ENCODE measurements at regions not wholly inside any gene's neighbourhood (a gene's known extent, or its start where the extent isn't known, plus 50 kb on each side); places are given as distances from the start of the nearest gene placed in this dataset.

GRCh38 chr1:213425376-213426030 is 374.5 kb downstream of the RPS6KC1 start:
- no peaks in the 10 kb centered on the region for H3K36me3 ChIP-seq (ENCODE audit: insufficient read depth, low read length)
- peaks cover 0 to 9% of the 10 kb centered on the region in 2 experiments for H3K9me3 ChIP-seq (ENCODE audit: control insufficient read depth in 1 of 2, insufficient read depth in 1 of 2, low read length in 2 of 2)
- H3K4me1 ChIP-seq (ENCODE audit: insufficient read depth, low read length) = no peaks in the 10 kb centered on the region
- ChIA-PET POLR2A (no interaction called here), CTCF (no interaction called here)
- no peak overlapping the region for H3K4me3 ChIP-seq (ENCODE audit: low read length)
- no peak overlapping the region for H3K27ac Mint-ChIP-seq
- intact Hi-C loops (cut with DNase I, micrococcal nuclease) = no loop called here
- no peaks in the 10 kb centered on the region for H3K4me1 Mint-ChIP-seq (ENCODE audit: low read depth)
- H3K4me3 Mint-ChIP-seq = no peak overlapping the region
- H3K27me3 Mint-ChIP-seq = peaks cover 8% of the 10 kb centered on the region
- H3K9me3 Mint-ChIP-seq = no peaks in the 10 kb centered on the region
- no peaks in the 10 kb centered on the region for H3K27me3 ChIP-seq (ENCODE audit: control insufficient read depth in 1 of 2, insufficient read depth in 2 of 2, low read length in 2 of 2)
- DNase-seq (no peak), ATAC-seq (ENCODE audit: poor library complexity) (no peak)
- TF ChIP-seq, protein P1, sequence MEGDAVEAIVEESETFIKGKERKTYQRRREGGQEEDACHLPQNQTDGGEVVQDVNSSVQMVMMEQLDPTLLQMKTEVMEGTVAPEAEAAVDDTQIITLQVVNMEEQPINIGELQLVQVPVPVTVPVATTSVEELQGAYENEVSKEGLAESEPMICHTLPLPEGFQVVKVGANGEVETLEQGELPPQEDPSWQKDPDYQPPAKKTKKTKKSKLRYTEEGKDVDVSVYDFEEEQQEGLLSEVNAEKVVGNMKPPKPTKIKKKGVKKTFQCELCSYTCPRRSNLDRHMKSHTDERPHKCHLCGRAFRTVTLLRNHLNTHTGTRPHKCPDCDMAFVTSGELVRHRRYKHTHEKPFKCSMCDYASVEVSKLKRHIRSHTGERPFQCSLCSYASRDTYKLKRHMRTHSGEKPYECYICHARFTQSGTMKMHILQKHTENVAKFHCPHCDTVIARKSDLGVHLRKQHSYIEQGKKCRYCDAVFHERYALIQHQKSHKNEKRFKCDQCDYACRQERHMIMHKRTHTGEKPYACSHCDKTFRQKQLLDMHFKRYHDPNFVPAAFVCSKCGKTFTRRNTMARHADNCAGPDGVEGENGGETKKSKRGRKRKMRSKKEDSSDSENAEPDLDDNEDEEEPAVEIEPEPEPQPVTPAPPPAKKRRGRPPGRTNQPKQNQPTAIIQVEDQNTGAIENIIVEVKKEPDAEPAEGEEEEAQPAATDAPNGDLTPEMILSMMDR (IDR thresholded peaks at IDR 0.05) = no peak
- no peaks in the 10 kb centered on the region for H3K36me3 Mint-ChIP-seq (ENCODE audit: low read depth)
- no peak overlapping the region for H3K27ac ChIP-seq (ENCODE audit: low read depth in 1 of 2, low read length in 2 of 2)

GRCh38 chr1:213429642-213430041 is 378.6 kb downstream of the RPS6KC1 start:
- Histone ChIP-seq H3K9me3 (ENCODE audit: control insufficient read depth in 1 of 2, insufficient read depth in 1 of 2, low read length in 2 of 2) (peaks cover 0 to 9% of the 10 kb centered on the region in 2 experiments), H3K4me1 (ENCODE audit: insufficient read depth, low read length) (no peaks in the 10 kb centered on the region), H3K27ac (ENCODE audit: low read depth in 1 of 2, low read length in 2 of 2) (no peak overlapping the region), H3K27me3 (ENCODE audit: control insufficient read depth in 1 of 2, insufficient read depth in 2 of 2, low read length in 2 of 2) (no peaks in the 10 kb centered on the region), H3K4me3 (ENCODE audit: low read length) (no peak overlapping the region), H3K36me3 (ENCODE audit: insufficient read depth, low read length) (no peaks in the 10 kb centered on the region)
- POLR2A ChIA-PET = no interaction called here
- TF ChIP-seq, protein P1 (IDR thresholded peaks at IDR 0.05) = no peak
- Mint-ChIP-seq H3K9me3 (no peaks in the 10 kb centered on the region), H3K27me3 (peaks cover 17% of the 10 kb centered on the region), H3K4me3 (no peak overlapping the region), H3K4me1 (ENCODE audit: low read depth) (no peaks in the 10 kb centered on the region), H3K36me3 (ENCODE audit: low read depth) (no peaks in the 10 kb centered on the region), H3K27ac (no peak overlapping the region)
- DNase-seq (no peak), ATAC-seq (ENCODE audit: poor library complexity) (no peak)
- CTCF ChIA-PET = no interaction called here
- intact Hi-C loops (cut with DNase I, micrococcal nuclease) = no loop called here

DNA sequence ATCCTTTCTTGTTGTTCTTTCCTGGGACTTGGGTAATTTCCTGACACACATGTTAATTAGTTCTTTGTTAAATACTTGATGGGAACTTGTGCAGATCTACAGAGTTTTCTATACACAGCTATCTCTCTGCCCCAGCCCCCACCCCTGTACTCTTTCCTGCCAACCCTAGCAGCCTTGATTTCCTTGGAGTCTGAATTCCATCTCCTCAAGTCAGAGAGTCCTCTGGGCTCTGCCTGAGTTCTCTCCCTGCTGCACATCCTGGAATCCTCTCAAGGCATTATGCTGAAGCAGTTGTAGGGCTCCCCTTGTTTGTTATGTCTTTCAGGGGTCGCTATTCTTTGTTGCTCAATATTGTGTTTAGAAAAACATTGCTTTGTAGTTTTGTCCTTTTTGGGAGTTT is 384.7 kb downstream of the RPS6KC1 start:
- no peak overlapping the region for H3K27ac Mint-ChIP-seq
- Histone ChIP-seq H3K36me3 (ENCODE audit: insufficient read depth, low read length) (no peaks in the 10 kb centered on the region), H3K27ac (ENCODE audit: low read depth in 1 of 2, low read length in 2 of 2) (no peak overlapping the region), H3K4me3 (ENCODE audit: low read length) (no peak overlapping the region), H3K4me1 (ENCODE audit: insufficient read depth, low read length) (no peaks in the 10 kb centered on the region), H3K9me3 (ENCODE audit: control insufficient read depth in 1 of 2, insufficient read depth in 1 of 2, low read length in 2 of 2) (no peaks in the 10 kb centered on the region), H3K27me3 (ENCODE audit: control insufficient read depth in 1 of 2, insufficient read depth in 2 of 2, low read length in 2 of 2) (no peaks in the 10 kb centered on the region)
- H3K4me3 Mint-ChIP-seq = no peak overlapping the region
- ATAC-seq (ENCODE audit: poor library complexity) (no peak), DNase-seq (no peak)
- H3K9me3 Mint-ChIP-seq = no peaks in the 10 kb centered on the region
- peaks cover 23% of the 10 kb centered on the region for H3K27me3 Mint-ChIP-seq
- TF ChIP-seq, protein P1 (IDR thresholded peaks at IDR 0.05) = no peak
- ChIA-PET CTCF (no interaction called here), POLR2A (no interaction called here)
- no peaks in the 10 kb centered on the region for H3K36me3 Mint-ChIP-seq (ENCODE audit: low read depth)
- intact Hi-C loops (cut with DNase I, micrococcal nuclease) = no loop called here
- no peaks in the 10 kb centered on the region for H3K4me1 Mint-ChIP-seq (ENCODE audit: low read depth)

Measured in CD4-positive, alpha-beta T cell (primary cell).